ENCODE measurements at regions not wholly inside any gene's neighbourhood (a gene's known extent, or its start where the extent isn't known, plus 50 kb on each side); places are given as distances from the start of the nearest gene placed in this dataset.

GRCh38 chr11:11035331-11035730 is 177.5 kb upstream of the ZBED5 start:
- H3K27ac ChIP-seq: no peak overlapping the region
- TF ChIP-seq ZFX (IDR thresholded peaks at IDR 0.05) (no peak), CTCF (conservative IDR thresholded peaks at IDR 0.05) (no peak)

- no peak overlapping the region for H3K27ac ChIP-seq
- TF ChIP-seq ZFX (IDR thresholded peaks at IDR 0.05): no peak
- TF ChIP-seq CTCF (conservative IDR thresholded peaks at IDR 0.05): no peak
Observed at GRCh38 chr11:11034476-11034875, 176.6 kb upstream of the ZBED5 start.

GRCh38 chr11:11032066-11032465 is 174.2 kb upstream of the ZBED5 start:
- TF ChIP-seq CTCF (conservative IDR thresholded peaks at IDR 0.05) (no peak), ZFX (IDR thresholded peaks at IDR 0.05) (no peak)
- no peak overlapping the region for H3K27ac ChIP-seq

GRCh38 chr11:11029027-11029426 is 171.2 kb upstream of the ZBED5 start:
- H3K27ac ChIP-seq: no peak overlapping the region
- TF ChIP-seq ZFX (IDR thresholded peaks at IDR 0.05): no peak
- TF ChIP-seq CTCF (conservative IDR thresholded peaks at IDR 0.05): no peak

- no peak overlapping the region for H3K27ac ChIP-seq
- TF ChIP-seq CTCF (conservative IDR thresholded peaks at IDR 0.05) (peak; percentile 95), ZFX (IDR thresholded peaks at IDR 0.05) (no peak)
Observed at GRCh38 chr11:11028017-11028692, 170.3 kb upstream of the ZBED5 start.

- TF ChIP-seq ZFX (IDR thresholded peaks at IDR 0.05) (no peak), CTCF (conservative IDR thresholded peaks at IDR 0.05) (no peak)
- H3K27ac ChIP-seq: no peak overlapping the region
Observed at GRCh38 chr11:11027288-11027687, 169.4 kb upstream of the ZBED5 start.

GRCh38 chr11:11025087-11025486 is 167.2 kb upstream of the ZBED5 start:
- no peak for TF ChIP-seq ZFX (IDR thresholded peaks at IDR 0.05)
- no peak for TF ChIP-seq CTCF (conservative IDR thresholded peaks at IDR 0.05)
- no peak overlapping the region for H3K27ac ChIP-seq
